HEK293 (cell line): ENCODE measurements at regions not wholly inside any gene's neighbourhood (a gene's known extent, or its start where the extent isn't known, plus 50 kb on each side); places are given as distances from the start of the nearest gene placed in this dataset.

ENCODE experiments used
- CTCF ChIA-PET: fragments of 350-600 bp; formaldehyde crosslinking; extraction: SDS; loops from one replicate; lab custom pipeline; 2021; ENCODE audit warnings: antibody characterized with exemption; lab: Yijun Ruan, JAX
- POLR2A ChIA-PET: fragments of 300-600 bp; formaldehyde crosslinking; extraction: SDS; loops from one replicate; lab custom pipeline; 2020; ENCODE audit warnings: antibody characterized with exemption, inconsistent platforms; lab: Yijun Ruan, JAX
- H3K27ac ChIP-seq: fragments of 200-500 bp; sonication (Bioruptor generic); 2 replicates; pipeline ENCODE4 v1.5.1; 2014; ENCODE audit warnings: low read depth, low read length, control low read depth, inconsistent platforms; ENCODE audit errors: extremely low read depth
- H3K36me3 ChIP-seq, 2 experiments: fragments of 200-500 bp in 1 of 2; sonication (Bioruptor generic) in 1 of 2; 1 replicate in 1 of 2; 2 replicates in 1 of 2; pipeline ENCODE4 v1.5.1; 2014 to 2017; ENCODE audit warnings: inconsistent platforms in 2 of 2, low read length in 2 of 2; ENCODE audit not compliant: control insufficient read depth in 2 of 2, insufficient read depth in 1 of 2
- H3K4me1 ChIP-seq: fragments of 200-500 bp; sonication (Bioruptor generic); 2 replicates; pipeline ENCODE4 v1.5.1; 2014; ENCODE audit warnings: mild to moderate bottlenecking, low read length, inconsistent platforms; ENCODE audit not compliant: control insufficient read depth, insufficient read depth
- H3K4me3 ChIP-seq: 2 replicates; pipeline ENCODE4 v1.5.1; 2011; ENCODE audit warnings: low read depth, mild to moderate bottlenecking, control low read depth, low read length, moderate library complexity
- H3K9me3 ChIP-seq: fragments of 200-500 bp; sonication (Bioruptor generic); 2 replicates; pipeline ENCODE4 v1.5.1; 2014; ENCODE audit warnings: low read depth, low read length, inconsistent platforms; ENCODE audit not compliant: control insufficient read depth, insufficient read depth
- ATF2 ChIP-seq: fragments of 450-650 bp; formaldehyde crosslinking; IDR thresholded peaks from 2 replicates; pipeline ENCODE4 v1.5.1; 2016; ENCODE audit warnings: missing biosample characterization, missing genetic modification characterization, low read depth
- ELK4 ChIP-seq: IDR thresholded peaks from 2 replicates; pipeline ENCODE4 v1.6.1; 2011; ENCODE audit warnings: mild to moderate bottlenecking, low read depth, low read length, borderline replicate concordance
- GLI4 ChIP-seq: fragments of 450-650 bp; formaldehyde crosslinking; IDR thresholded peaks from 2 replicates; pipeline ENCODE4 v1.5.1; 2016; ENCODE audit warnings: missing biosample characterization, missing genetic modification characterization
- MZF1 ChIP-seq: fragments of 450-650 bp; formaldehyde crosslinking; IDR thresholded peaks from 2 replicates; pipeline ENCODE4 v1.5.1; 2017; ENCODE audit warnings: missing biosample characterization, missing genetic modification characterization, borderline replicate concordance
- SP7 ChIP-seq: fragments of 450-650 bp; formaldehyde crosslinking; IDR thresholded peaks from 2 replicates; pipeline ENCODE4 v1.5.1; 2016; ENCODE audit warnings: missing biosample characterization, missing genetic modification characterization
- ZBTB10 ChIP-seq: fragments of 450-650 bp; formaldehyde crosslinking; IDR thresholded peaks from 2 replicates; pipeline ENCODE4 v1.5.1; 2016; ENCODE audit warnings: missing biosample characterization, missing genetic modification characterization
- ZIC2 ChIP-seq: fragments of 450-650 bp; formaldehyde crosslinking; IDR thresholded peaks from 2 replicates; pipeline ENCODE4 v1.5.1; 2016; ENCODE audit warnings: missing biosample characterization, missing genetic modification characterization
- ZNF18 ChIP-seq: fragments of 450-650 bp; formaldehyde crosslinking; IDR thresholded peaks from 2 replicates; pipeline ENCODE4 v1.5.1; 2016; ENCODE audit warnings: missing biosample characterization, missing genetic modification characterization
- ZNF223 ChIP-seq: fragments of 450-650 bp; formaldehyde crosslinking; IDR thresholded peaks from 2 replicates; pipeline ENCODE4 v1.5.1; 2016; ENCODE audit warnings: missing biosample characterization, missing genetic modification characterization
- ZNF239 ChIP-seq: fragments of 450-650 bp; formaldehyde crosslinking; IDR thresholded peaks from 2 replicates; pipeline ENCODE4 v1.5.1; 2016; ENCODE audit warnings: missing biosample characterization, missing genetic modification characterization
- ZNF366 ChIP-seq: fragments of 450-650 bp; formaldehyde crosslinking; conservative IDR thresholded peaks from 2 replicates; pipeline ENCODE4 v1.5.1; 2016; ENCODE audit warnings: missing biosample characterization, missing genetic modification characterization
- ZNF513 ChIP-seq: fragments of 450-650 bp; IDR thresholded peaks from 2 replicates; pipeline ENCODE4 v1.5.1; 2018; ENCODE audit warnings: missing biosample characterization, missing genetic modification characterization
- ZNF530 ChIP-seq: fragments of 450-650 bp; formaldehyde crosslinking; IDR thresholded peaks from 2 replicates; pipeline ENCODE4 v1.5.1; 2016; ENCODE audit warnings: low read depth, missing biosample characterization, missing genetic modification characterization
- ZNF664 ChIP-seq: fragments of 450-650 bp; formaldehyde crosslinking; IDR thresholded peaks from 2 replicates; pipeline ENCODE4 v1.5.1; 2016; ENCODE audit warnings: missing biosample characterization, missing genetic modification characterization
- ZNF776 ChIP-seq: fragments of 450-650 bp; formaldehyde crosslinking; IDR thresholded peaks from 2 replicates; pipeline ENCODE4 v1.5.0; 2017; ENCODE audit warnings: missing biosample characterization, missing genetic modification characterization, borderline replicate concordance
- ZNF785 ChIP-seq: fragments of 450-650 bp; formaldehyde crosslinking; IDR thresholded peaks from 2 replicates; pipeline ENCODE4 v1.5.1; 2016; ENCODE audit warnings: missing biosample characterization, missing genetic modification characterization
- ZNF837 ChIP-seq: fragments of 450-650 bp; formaldehyde crosslinking; IDR thresholded peaks from 2 replicates; pipeline ENCODE4 v1.5.1; 2016; ENCODE audit warnings: missing biosample characterization, missing genetic modification characterization
- ZSCAN18 ChIP-seq: fragments of 450-650 bp; formaldehyde crosslinking; IDR thresholded peaks from 2 replicates; pipeline ENCODE4 v1.5.1; 2016; ENCODE audit warnings: missing biosample characterization, missing genetic modification characterization

- Histone ChIP-seq H3K36me3 (no peaks in the 10 kb centered on the region), H3K4me1 (no peaks in the 10 kb centered on the region), H3K27ac (no peak overlapping the region), H3K4me3 (no peak overlapping the region), H3K9me3 (no peaks in the 10 kb centered on the region)
- no peak for TF ChIP-seq ZNF513 (tag by site-specific recombination)
- no peak for TF ChIP-seq MZF1
- TF ChIP-seq ZNF18 (tag by site-specific recombination): no peak
- no peak for TF ChIP-seq SP7 (tag by site-specific recombination)
- no peak for TF ChIP-seq ZNF664 (tag by site-specific recombination)
- TF ChIP-seq ZSCAN18 (tag by site-specific recombination): no peak
- ChIA-PET POLR2A (no interaction called here), CTCF (interaction anchor here (1.2 kb wide), 1 partner anchor 78 kb away, joined by 3 read pairs; no protein-coding TSS in a partner anchor)
These were observed 91.1 kb upstream of the DAB2 start for GRCh38 chr5:39515881-39516280.

- CTCF ChIA-PET: interaction anchor here (1.2 kb wide), 1 partner anchor 89 kb away, joined by 3 read pairs; no protein-coding TSS in a partner anchor
- Histone ChIP-seq H3K9me3 (no peaks in the 10 kb centered on the region), H3K36me3 (no peaks in the 10 kb centered on the region), H3K4me1 (no peaks in the 10 kb centered on the region), H3K27ac (no peak overlapping the region), H3K4me3 (no peak overlapping the region)
- POLR2A ChIA-PET: no interaction called here
- TF ChIP-seq GLI4 (tag by site-specific recombination) (no peak), ZNF239 (tag by site-specific recombination) (no peak), ELK4 (no peak), ZNF223 (tag by site-specific recombination) (no peak), ZNF785 (tag by site-specific recombination) (no peak), ATF2 (tag by site-specific recombination) (no peak), ZBTB10 (tag by site-specific recombination) (no peak), ZNF530 (tag by site-specific recombination) (no peak), ZIC2 (tag by site-specific recombination) (no peak), ZNF837 (tag by site-specific recombination) (no peak), ZNF776 (tag by site-specific recombination) (no peak), ZNF366 (no peak)
These were observed 88.5 kb upstream of the DAB2 start for GRCh38 chr5:39513236-39513635.
